ENCODE measurements at regions not wholly inside any gene's neighbourhood (a gene's known extent, or its start where the extent isn't known, plus 50 kb on each side); places are given as distances from the start of the nearest gene placed in this dataset.
A peak's percentile ranks its signal among the peaks of the same experiment; 100 is the strongest.

GRCh38 chr1:192521734-192522133 is 53.8 kb upstream of the RGS1 start:
- DNase-seq (ENCODE audit: low read depth) = no peak
- H3K4me3 ChIP-seq (replicated peaks; ENCODE audit: low read depth, low read length) = no peak overlapping the region
- no peak for TF ChIP-seq CTCF (IDR thresholded peaks at IDR 0.05; ENCODE audit: low read length, missing control alignments)

GRCh38 chr1:192522673-192523072 is 52.9 kb upstream of the RGS1 start:
- no peak overlapping the region for H3K4me3 ChIP-seq (replicated peaks; ENCODE audit: low read depth, low read length)
- DNase-seq (ENCODE audit: low read depth) = no peak
- no peak for TF ChIP-seq CTCF (IDR thresholded peaks at IDR 0.05; ENCODE audit: low read length, missing control alignments)

- TF ChIP-seq CTCF (IDR thresholded peaks at IDR 0.05; ENCODE audit: low read length, missing control alignments) = no peak
- no peak overlapping the region for H3K4me3 ChIP-seq (replicated peaks; ENCODE audit: low read depth, low read length)
- DNase-seq (ENCODE audit: low read depth) = peak; percentile 40
Observed at GRCh38 chr1:192524223-192524622, 51.4 kb upstream of the RGS1 start.
